Esophagus mucosa (tissue), 1 donor: ENCODE measurements at regions not wholly inside any gene's neighbourhood (a gene's known extent, or its start where the extent isn't known, plus 50 kb on each side); places are given as distances from the start of the nearest gene placed in this dataset.
"Not testable (repeated sequence)": the region's sequence is repeated elsewhere in the genome, so short reads cannot be mapped to it uniquely, and the experiment has no call there.

Source experiments
- ATAC-seq: fragments of 200-7000 bp; cut with Tn5 transposase; one replicate; pipeline ENCODE4 v1.9.1; 2020
- donor health status: DM: yes; HTN: yes; CAD: no.

DNA sequence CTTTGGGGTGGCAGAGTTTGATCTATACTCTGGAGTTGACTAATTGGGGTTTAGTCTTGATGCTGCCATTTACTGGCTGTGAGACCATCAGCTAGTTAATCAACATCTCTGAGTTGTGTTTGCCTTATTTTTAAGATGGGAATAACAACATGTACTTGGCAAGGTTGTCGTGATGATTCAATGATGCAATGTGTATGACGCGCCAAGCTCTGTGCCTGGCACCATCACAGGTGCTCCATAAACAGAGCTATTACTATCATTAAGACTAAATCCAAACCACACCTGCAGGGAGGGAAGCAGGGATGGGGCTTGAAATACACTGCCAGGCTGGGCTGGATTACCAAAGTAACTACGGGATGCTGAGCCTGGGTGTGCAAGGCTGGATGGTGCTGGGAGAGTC lies 60.1 kb upstream of the E2F3 start:
- ATAC-seq = no peak

DNA sequence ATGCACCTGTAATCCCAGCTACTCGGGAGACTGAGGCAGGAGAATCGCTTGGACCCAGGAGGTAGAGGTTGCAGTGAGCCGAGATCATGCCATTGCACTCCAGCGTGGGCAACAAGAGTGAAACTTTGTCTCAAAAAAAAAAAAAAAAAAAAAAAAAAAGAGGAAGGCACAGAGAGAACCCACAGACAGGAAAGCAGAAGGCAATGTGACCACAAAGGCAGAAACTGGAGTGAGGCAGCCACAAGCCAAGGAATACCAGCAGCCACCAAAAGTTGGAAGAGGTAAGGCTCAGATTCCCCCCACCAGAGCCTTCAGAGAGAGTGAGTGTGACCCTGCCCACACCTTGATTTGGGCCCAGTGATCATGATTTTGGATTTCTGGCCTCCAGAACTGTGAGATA lies 54.7 kb upstream of the E2F3 start:
- not testable (repeated sequence) for ATAC-seq

DNA sequence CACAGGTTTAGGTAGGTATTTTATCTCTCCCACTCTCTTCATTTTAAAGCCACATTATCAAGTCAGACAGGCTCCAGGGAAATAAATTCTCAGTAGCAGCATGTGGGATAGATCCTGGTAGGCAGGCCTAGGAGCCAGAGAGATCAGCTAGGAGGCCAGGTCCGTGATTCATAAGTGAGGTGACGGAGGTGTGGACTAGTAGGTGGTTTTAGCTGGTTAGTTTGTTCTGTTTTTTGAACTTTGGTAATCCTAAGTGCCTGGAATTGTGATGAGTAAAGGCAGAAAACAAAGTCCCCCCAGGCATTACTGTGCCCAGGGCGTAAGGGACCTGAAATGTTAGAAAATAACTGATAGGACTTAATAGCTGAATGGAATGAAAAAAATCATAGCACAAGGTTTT lies 53.6 kb upstream of the E2F3 start:
- no peak for ATAC-seq

DNA sequence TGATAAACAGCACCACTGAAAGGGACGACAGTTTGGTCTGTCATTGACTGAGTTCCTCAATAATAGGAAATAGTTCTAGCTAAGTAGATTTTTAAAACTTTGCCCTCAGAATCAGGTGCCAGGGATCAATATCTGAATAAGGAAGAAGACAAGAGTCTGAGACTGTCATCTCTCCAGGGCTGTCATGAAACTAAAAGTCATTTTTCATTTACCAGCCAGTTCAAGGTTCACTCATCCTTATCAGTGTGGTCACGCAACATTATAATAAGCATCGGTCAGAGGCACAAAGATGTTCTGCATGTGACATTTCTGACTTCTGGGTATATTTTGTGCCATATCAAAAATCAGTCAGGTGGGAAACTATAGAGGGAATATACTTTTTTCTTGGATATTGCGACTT lies 52.5 kb upstream of the E2F3 start:
- no peak for ATAC-seq

DNA sequence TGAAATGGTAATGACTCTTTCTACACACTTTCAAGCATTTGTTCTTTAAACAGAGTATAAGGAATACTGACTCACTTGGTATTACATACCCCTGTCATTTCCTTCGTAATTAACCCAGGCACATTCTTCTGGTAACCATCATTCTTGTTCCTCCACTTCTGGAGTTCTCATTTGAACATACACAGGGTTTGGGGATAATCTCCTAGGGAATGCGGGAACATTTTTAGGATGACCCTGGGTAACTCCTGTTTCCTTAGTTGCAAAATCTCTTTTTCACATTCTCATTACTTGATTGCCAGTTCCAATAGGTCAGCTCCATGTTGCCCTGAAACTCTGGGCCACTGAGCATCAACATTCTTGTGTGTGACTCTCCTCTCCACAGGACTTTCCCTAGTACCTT lies 51.5 kb upstream of the E2F3 start:
- no peak for ATAC-seq

DNA sequence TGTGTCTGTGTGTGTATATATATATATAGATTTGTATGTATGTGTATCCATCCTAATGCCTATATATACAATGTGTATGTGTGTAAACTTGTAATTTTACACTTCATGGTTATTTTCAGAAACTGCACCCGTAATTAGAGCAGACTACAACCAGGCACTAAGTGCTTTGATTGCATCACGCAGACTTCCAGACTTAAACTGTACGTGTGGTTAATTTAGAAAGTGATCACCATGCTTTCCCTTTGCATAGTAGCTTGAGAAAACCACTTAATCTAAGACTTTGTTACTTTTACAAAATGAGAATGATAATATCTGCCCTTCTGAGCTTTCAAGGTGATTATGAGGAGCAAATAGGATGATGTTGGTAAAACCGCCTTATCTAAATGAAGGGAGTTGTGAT lies 50.1 kb upstream of the E2F3 start:
- no peak for ATAC-seq
